HL-60 (cell line): ENCODE measurements at regions not wholly inside any gene's neighbourhood (a gene's known extent, or its start where the extent isn't known, plus 50 kb on each side); places are given as distances from the start of the nearest gene placed in this dataset.

Experiments used
- POLR2AphosphoS5 ChIP-seq: IDR thresholded peaks from 2 replicates; pipeline ENCODE4 v1.6.1; 2012; ENCODE audit warnings: low read depth
- SPI1 ChIP-seq: IDR thresholded peaks from 2 replicates; pipeline ENCODE4 v1.6.1; 2012; ENCODE audit warnings: low read depth, mild to moderate bottlenecking, borderline replicate concordance
- TF ChIP-seq, protein P1 (sequence below): IDR thresholded peaks from one replicate; pipeline ENCODE4 v1.5.1; 2011; ENCODE audit warnings: low read length, control low read depth, inconsistent platforms; ENCODE audit not compliant: insufficient read depth
- TF ChIP-seq, protein P2 (sequence below): IDR thresholded peaks from 2 replicates; pipeline ENCODE4 v1.6.1; 2012; ENCODE audit warnings: low read depth; ENCODE audit not compliant: insufficient replicate concordance

DNA sequence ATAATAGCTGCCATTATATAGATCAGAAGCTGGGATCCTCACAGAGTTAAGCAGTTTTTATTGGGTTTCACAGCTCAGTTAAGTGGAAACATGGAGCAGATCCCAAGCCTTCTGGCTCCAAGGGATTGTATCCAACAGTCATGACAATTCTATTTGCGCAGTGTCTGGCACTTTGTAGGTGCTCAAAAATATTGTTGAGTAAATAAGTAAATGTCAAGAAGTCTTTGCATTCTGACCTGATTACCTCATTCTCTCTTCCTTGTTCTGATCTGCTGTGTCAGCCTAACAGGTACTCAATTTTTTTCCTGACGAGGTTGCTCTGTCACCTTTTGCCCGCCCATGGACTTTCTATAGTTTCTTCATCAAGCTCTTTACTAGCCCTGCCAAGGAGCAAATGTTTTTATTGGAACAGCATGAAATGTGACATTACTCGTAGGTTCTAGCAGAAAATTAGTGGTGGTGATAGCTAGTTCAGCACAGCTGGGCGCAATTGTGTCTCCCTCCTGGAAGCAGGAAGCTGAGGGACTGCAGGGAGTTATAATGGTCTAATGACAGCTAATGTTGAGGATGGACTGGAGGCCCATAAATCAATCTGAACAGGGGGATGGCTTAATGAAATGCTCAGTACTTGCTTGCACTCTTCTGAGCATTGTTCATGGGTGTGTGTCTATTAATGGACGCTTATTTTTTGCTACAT lies 680.2 kb downstream of the CCSER2 start:
- TF ChIP-seq, protein P1, sequence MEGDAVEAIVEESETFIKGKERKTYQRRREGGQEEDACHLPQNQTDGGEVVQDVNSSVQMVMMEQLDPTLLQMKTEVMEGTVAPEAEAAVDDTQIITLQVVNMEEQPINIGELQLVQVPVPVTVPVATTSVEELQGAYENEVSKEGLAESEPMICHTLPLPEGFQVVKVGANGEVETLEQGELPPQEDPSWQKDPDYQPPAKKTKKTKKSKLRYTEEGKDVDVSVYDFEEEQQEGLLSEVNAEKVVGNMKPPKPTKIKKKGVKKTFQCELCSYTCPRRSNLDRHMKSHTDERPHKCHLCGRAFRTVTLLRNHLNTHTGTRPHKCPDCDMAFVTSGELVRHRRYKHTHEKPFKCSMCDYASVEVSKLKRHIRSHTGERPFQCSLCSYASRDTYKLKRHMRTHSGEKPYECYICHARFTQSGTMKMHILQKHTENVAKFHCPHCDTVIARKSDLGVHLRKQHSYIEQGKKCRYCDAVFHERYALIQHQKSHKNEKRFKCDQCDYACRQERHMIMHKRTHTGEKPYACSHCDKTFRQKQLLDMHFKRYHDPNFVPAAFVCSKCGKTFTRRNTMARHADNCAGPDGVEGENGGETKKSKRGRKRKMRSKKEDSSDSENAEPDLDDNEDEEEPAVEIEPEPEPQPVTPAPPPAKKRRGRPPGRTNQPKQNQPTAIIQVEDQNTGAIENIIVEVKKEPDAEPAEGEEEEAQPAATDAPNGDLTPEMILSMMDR: no peak
- TF ChIP-seq POLR2AphosphoS5 (no peak), SPI1 (no peak)
- TF ChIP-seq, protein P2, sequence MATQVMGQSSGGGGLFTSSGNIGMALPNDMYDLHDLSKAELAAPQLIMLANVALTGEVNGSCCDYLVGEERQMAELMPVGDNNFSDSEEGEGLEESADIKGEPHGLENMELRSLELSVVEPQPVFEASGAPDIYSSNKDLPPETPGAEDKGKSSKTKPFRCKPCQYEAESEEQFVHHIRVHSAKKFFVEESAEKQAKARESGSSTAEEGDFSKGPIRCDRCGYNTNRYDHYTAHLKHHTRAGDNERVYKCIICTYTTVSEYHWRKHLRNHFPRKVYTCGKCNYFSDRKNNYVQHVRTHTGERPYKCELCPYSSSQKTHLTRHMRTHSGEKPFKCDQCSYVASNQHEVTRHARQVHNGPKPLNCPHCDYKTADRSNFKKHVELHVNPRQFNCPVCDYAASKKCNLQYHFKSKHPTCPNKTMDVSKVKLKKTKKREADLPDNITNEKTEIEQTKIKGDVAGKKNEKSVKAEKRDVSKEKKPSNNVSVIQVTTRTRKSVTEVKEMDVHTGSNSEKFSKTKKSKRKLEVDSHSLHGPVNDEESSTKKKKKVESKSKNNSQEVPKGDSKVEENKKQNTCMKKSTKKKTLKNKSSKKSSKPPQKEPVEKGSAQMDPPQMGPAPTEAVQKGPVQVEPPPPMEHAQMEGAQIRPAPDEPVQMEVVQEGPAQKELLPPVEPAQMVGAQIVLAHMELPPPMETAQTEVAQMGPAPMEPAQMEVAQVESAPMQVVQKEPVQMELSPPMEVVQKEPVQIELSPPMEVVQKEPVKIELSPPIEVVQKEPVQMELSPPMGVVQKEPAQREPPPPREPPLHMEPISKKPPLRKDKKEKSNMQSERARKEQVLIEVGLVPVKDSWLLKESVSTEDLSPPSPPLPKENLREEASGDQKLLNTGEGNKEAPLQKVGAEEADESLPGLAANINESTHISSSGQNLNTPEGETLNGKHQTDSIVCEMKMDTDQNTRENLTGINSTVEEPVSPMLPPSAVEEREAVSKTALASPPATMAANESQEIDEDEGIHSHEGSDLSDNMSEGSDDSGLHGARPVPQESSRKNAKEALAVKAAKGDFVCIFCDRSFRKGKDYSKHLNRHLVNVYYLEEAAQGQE: no peak
